Astrocyte of the spinal cord (primary cell): ENCODE measurements at regions not wholly inside any gene's neighbourhood (a gene's known extent, or its start where the extent isn't known, plus 50 kb on each side); places are given as distances from the start of the nearest gene placed in this dataset.
"Not testable (repeated sequence)": the region's sequence is repeated elsewhere in the genome, so short reads cannot be mapped to it uniquely, and the experiment has no call there.

Experiments
- DNase-seq: peaks from one replicate; pipeline ENCODE4 v3.0.0; 2011; ENCODE audit warnings: low read depth, low spot score
- H3K4me3 ChIP-seq: 2 replicates; pipeline ENCODE4 v1.5.1; 2011; ENCODE audit warnings: low read depth, mild to moderate bottlenecking, low read length, moderate library complexity
- CTCF ChIP-seq: IDR thresholded peaks from 2 replicates; pipeline ENCODE4 v1.5.1; 2012; ENCODE audit warnings: low read depth, mild to moderate bottlenecking, low read length, inconsistent platforms
- in situ Hi-C: cut with HindIII; loops from 2 replicates; pipeline ENCODE4 v1.10.0; 2017; ENCODE audit warnings: low sequenced_read_pairs

GRCh38 chr5:125451622-125452021 lies 705.2 kb upstream of the ZNF608 start:
- no peak for DNase-seq
- in situ Hi-C loops: no loop called here
- no peak for TF ChIP-seq CTCF
- H3K4me3 ChIP-seq: no peak overlapping the region

- in situ Hi-C loops: no loop called here
- no peak for DNase-seq
Observed at GRCh38 chr5:125452991-125453390, 706.6 kb upstream of the ZNF608 start.

GRCh38 chr5:125455041-125455440 lies 708.6 kb upstream of the ZNF608 start:
- DNase-seq: peak; percentile 13
- in situ Hi-C loops: no loop called here
- no peak for TF ChIP-seq CTCF
- H3K4me3 ChIP-seq: no peak overlapping the region

More at GRCh38 chr5:125452991-125453390, 706.6 kb upstream of the ZNF608 start:
- no peak for TF ChIP-seq CTCF
- no peak overlapping the region for H3K4me3 ChIP-seq

DNA sequence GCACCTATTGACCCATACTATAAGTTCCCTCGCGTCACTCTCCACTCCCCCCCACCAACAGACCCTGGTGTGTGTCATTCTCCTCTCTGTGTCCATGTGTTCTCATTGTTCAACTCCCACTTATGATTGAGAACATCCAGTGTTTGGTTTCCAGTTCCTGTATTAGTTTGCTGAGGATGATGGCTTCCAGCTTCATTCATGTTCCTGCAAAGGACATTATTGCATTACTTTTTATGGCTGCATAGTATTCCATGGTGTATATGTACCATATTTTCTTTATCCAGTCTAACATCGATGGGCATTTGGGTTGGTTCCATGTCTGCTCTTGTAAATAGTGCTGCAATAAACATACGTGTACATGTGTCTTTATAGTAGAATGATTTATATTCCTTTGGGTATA lies 709.6 kb upstream of the ZNF608 start:
- in situ Hi-C loops: not testable (repeated sequence)

DNA sequence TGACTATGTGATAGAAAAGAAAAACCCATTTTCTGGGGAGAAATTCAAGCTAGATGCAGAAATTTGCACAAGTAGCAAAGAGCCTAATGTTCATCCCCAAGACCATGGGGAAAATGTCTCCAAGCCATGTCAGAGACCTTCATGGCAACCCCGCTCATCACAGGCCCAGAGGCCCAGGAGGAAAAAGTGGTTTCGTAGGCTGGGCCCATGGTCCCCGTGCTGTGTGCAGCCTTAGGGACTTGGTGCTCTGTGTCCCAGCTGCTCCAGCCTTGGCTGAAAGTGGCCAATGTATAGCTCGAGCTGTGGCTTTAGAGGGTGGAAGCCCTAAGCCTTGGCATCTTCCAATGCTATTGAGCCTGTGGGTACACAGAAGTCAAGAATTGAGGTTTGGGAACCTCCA lies 711.2 kb upstream of the ZNF608 start:
- H3K4me3 ChIP-seq: no peak overlapping the region
- TF ChIP-seq CTCF: no peak
- in situ Hi-C loops: no loop called here

More for the DNA sequence above, 709.6 kb upstream of the ZNF608 start:
- not testable (repeated sequence) for H3K4me3 ChIP-seq, DNase-seq

GRCh38 chr5:125458949-125459348 lies 712.5 kb upstream of the ZNF608 start:
- DNase-seq, in situ Hi-C loops, H3K4me3 ChIP-seq: not testable (repeated sequence)

More for the DNA sequence above, 711.2 kb upstream of the ZNF608 start:
- DNase-seq: no peak

DNA sequence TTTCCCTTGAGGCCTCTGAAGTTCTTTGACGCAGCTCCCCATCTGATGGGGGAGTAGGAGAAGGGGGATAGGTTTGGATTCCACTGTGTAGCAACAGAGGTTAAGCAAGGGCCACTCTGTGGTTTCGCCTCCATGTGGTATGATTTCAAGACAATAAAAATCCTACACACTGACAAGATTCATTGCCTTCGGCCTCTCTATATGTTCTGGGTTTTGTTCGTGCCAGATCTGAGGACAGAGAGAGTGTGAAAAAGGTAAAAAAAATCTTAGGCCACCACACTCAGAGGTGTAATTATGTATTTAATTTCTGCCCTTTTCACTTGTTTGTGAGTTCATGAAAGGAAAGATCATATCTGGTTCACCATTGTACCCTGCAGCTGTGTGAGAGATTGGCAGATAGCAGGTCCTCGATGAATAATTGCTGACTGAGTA lies 715.2 kb upstream of the ZNF608 start:
- in situ Hi-C loops: no loop called here
- DNase-seq: no peak
- TF ChIP-seq CTCF: no peak
- no peak overlapping the region for H3K4me3 ChIP-seq

- no peak overlapping the region for H3K4me3 ChIP-seq
- DNase-seq: peak; percentile 35
- TF ChIP-seq CTCF: no peak
- in situ Hi-C loops: no loop called here
Observed at GRCh38 chr5:125463466-125464092, 717.1 kb upstream of the ZNF608 start.
